ENCODE measurements at regions not wholly inside any gene's neighbourhood (a gene's known extent, or its start where the extent isn't known, plus 50 kb on each side); places are given as distances from the start of the nearest gene placed in this dataset.
"Not testable (repeated sequence)": the region's sequence is repeated elsewhere in the genome, so short reads cannot be mapped to it uniquely, and the experiment has no call there.

DNA sequence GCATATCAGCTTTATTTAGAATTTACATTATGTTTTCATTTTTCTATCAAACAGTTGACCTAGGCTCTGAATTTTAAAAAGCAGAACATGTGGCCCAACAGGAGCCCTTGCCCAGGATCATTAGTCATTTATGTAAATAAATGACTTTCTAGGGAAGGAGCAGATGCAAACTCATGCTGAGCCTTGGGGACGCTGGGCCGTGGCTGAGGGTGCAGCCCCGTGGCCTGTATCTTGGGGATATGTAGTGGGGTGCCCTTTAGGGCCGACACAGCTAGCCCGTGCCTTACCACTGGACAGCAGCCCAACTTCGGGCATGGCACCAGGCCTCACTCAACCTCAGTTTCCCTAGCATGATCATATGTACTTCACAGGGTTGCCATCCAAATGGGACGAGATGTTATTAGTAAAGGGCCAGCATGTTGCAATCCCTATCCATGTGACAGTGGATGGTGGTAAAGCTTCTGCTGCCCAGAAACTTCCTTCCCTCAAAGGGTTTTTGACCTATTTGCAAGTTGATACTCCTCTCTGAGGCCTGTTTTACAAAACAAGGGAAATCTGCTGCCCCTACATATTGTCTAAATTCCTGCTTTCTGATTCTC, 357.9 kb downstream of the ANAPC1 start:
- H3K9ac ChIP-seq (ENCODE audit: low read length); H3K27me3 ChIP-seq (replicated peaks; ENCODE audit: control insufficient read depth, insufficient read depth, low read length); H3K36me3 ChIP-seq (ENCODE audit: control insufficient read depth, insufficient read depth, low read length, severe bottlenecking); H3K4me3 ChIP-seq (ENCODE audit: low read length); H3K9me3 ChIP-seq (ENCODE audit: control insufficient read depth, low read length): not testable (repeated sequence)
- DNase-seq (ENCODE audit: low read depth), result peak; percentile 17
- peaks cover 15% of the 10 kb centered on the region for H3K4me1 ChIP-seq (ENCODE audit: control insufficient read depth, insufficient read depth, low read length)

DNA sequence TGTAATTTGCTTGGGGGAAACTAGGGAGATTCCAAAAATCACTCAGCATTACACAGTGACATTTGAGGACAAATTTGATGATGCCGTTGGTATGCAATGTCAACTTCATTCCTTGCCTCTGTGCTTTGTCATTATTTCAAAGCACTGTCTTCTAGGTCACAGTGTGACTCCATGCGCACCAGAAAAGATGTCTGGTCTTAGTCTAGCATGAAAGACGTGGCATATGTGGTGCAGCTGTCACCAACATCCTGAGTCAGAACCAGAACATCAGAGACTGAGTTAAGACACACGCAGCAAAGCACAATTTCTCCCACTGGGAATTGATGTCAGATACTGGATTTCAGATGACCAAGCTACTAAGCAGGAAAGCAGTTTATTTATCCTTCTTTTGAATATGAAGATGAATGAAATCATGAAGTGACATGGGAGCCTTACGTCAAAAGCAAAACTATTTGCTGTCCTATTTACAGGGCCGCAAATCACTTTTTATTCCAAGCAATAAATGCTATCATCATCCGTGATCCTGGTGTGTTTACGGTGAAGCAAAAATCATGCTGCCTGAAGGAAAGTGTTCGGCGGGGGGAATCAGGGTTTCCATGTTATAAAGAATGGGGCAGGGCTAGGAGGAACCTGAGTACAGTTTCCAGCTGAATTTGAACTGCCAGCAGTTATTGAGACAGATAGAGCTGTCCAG, 356.1 kb downstream of the ANAPC1 start:
- DNase-seq (ENCODE audit: low read depth); H3K27me3 ChIP-seq (replicated peaks; ENCODE audit: control insufficient read depth, insufficient read depth, low read length): not testable (repeated sequence)

DNA sequence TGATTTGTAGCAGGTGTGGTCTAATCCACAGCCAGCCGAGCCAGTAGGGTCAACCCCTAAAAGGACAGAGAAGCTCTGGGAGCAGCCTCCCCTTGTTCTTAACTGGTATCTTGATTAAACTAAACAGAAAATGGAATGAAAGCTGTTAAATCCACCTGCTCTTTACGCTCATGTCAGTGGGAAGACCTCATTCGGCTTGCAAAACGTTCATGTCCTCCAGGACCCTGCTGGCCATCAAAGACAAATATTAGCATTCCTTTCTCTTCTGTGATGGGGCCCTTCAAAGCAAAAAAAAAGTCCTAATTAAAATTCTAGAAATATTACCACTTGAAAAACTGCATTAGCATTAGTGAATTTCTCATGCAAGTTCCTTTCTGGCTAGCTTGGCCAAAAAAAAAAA, 355.0 kb downstream of the ANAPC1 start:
- not testable (repeated sequence) for DNase-seq (ENCODE audit: low read depth); H3K9ac ChIP-seq (ENCODE audit: low read length); H3K36me3 ChIP-seq (ENCODE audit: control insufficient read depth, insufficient read depth, low read length, severe bottlenecking); H3K4me3 ChIP-seq (ENCODE audit: low read length); H3K9me3 ChIP-seq (ENCODE audit: control insufficient read depth, low read length); H3K4me1 ChIP-seq (ENCODE audit: control insufficient read depth, insufficient read depth, low read length); H3K27me3 ChIP-seq (replicated peaks; ENCODE audit: control insufficient read depth, insufficient read depth, low read length)

More for the DNA sequence above, 356.1 kb downstream of the ANAPC1 start:
- not testable (repeated sequence) for H3K4me1 ChIP-seq (ENCODE audit: control insufficient read depth, insufficient read depth, low read length); H3K36me3 ChIP-seq (ENCODE audit: control insufficient read depth, insufficient read depth, low read length, severe bottlenecking); H3K4me3 ChIP-seq (ENCODE audit: low read length); H3K9ac ChIP-seq (ENCODE audit: low read length); H3K9me3 ChIP-seq (ENCODE audit: control insufficient read depth, low read length)

DNA sequence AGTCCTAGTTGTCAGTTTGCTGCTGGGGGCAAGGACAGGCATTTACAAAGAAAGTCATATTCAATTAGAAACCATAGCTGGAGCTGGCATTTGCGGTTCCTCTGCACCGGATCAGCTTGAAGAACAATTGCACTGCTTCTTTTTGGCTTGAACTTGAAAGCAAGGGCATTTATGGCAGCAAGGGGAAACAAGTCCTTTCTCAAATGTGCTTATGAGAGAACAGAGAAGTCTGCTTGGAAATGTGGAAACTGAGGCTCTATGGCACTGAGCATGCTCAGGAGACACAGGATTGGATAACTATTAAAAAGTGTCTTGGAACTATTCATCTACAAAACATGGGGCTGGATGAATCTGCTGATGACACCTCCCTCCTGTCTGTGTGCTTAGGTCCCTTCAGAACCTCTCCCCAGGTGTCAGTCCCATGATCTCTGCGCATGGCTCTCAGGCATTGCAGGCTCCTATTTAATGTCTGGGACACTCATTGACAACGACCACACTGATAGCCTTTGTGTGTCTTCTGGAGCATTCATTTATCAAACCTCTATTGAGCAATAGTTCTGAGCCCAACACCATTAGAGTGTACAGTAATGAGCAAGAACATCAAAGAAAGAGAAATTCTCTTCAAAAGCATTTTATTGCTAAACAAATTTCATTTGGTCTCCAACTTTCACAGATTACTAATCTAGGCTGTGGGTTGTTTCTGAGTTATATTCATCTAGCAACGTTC, 353.6 kb downstream of the ANAPC1 start:
- H3K9me3 ChIP-seq (ENCODE audit: control insufficient read depth, low read length); H3K4me3 ChIP-seq (ENCODE audit: low read length); DNase-seq (ENCODE audit: low read depth); H3K27me3 ChIP-seq (replicated peaks; ENCODE audit: control insufficient read depth, insufficient read depth, low read length); H3K36me3 ChIP-seq (ENCODE audit: control insufficient read depth, insufficient read depth, low read length, severe bottlenecking); H3K9ac ChIP-seq (ENCODE audit: low read length); H3K4me1 ChIP-seq (ENCODE audit: control insufficient read depth, insufficient read depth, low read length): not testable (repeated sequence)

DNA sequence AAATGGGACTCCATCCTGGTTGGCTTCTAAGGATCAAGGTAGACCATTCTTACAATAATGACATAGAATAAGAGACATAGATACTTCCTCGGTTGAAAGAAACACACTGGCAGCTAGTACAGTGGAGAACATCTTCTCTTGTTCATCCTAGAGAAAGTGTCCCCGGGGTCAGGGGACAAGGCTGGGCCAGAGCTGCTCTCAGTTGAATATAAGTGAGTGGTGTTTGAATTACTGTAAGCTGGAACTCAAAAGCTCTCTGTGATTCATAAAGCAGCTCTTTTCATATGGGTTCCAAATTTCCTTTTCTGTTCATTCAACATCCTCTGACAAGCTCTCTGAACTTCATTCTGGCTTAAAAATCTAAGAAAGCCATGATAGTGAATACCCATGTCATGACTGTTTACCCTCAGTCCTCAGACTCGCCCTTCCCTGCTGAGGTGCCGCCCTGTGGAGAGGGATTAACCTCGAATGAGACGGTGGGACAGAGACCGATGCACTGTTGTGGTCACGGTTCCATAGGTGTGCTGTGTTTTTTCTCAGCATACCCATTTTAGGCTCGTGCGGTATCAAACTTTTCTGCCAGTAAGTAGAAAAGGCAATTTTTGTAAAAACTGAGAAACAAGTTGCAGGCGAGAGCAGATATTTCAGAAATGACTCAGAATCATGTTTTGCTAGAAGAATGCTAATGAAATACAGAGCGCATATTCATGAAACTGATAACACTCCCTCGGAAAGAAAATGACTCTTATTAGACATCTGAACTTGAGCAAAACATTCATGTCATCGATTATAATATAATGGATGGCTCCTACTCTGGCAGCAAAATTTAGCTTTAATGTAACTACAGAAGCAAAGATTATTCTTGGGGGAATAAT, 351.1 kb downstream of the ANAPC1 start:
- not testable (repeated sequence) for H3K9me3 ChIP-seq (ENCODE audit: control insufficient read depth, low read length); H3K9ac ChIP-seq (ENCODE audit: low read length); H3K27me3 ChIP-seq (replicated peaks; ENCODE audit: control insufficient read depth, insufficient read depth, low read length); DNase-seq (ENCODE audit: low read depth); H3K4me3 ChIP-seq (ENCODE audit: low read length); H3K36me3 ChIP-seq (ENCODE audit: control insufficient read depth, insufficient read depth, low read length, severe bottlenecking)
- H3K4me1 ChIP-seq (ENCODE audit: control insufficient read depth, insufficient read depth, low read length), result peaks cover 14% of the 10 kb centered on the region

DNA sequence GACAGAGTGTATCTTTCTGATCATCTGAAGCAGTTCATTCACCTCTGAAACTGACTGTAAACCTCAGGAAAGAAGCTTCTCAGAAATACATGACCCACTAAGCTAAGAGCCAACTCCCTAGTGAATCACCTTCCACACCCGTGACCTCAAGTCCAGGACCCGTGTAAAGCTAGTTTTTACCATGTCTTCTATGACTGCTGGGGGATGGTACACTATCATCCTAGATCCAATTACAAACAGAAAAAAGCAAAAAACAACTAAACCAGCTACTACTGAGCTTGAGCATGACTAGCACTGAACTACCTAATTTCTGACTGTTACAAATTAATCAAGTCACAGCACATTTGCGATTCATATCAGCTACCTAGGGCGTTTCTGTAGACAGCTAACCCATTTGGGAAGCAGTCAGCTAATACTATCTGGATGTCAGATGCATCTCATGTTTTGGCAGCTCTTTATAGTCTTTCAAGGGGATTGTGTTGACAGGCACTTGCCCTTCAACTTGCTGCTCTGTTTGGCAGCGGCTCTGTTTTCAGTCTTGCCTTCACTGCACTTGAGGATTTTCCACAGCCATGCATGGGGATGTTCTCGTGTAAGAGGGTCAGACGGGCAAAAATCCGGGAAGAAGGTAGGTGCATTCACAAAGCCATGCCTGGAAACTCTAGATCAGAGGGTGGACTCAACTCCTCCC, 350.3 kb downstream of the ANAPC1 start:
- DNase-seq (ENCODE audit: low read depth), result peak; percentile 35

DNA sequence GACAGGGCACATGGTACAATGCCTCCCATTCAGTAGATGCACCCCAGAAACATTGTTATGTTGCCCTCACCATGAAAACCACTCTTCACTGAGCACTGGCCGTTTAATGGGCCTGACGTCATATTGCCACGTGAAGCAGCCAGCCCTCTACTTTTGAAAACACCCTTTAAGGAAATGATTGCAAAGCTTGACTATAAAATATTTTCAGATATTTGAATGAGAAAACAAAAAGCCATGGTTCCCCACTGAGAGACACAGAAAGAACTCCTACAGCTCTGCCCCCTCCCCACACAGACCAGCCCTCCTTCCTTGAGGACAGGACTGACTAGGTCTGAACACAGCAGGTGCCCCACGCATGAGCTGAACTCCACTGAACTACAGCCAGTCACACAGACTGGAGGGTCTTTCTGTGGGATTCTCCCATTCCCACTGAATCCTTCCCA, 349.1 kb downstream of the ANAPC1 start:
- DNase-seq (ENCODE audit: low read depth), result no peak
- H3K4me1 ChIP-seq (ENCODE audit: control insufficient read depth, insufficient read depth, low read length), result peaks cover 14% of the 10 kb centered on the region

More for the DNA sequence above, 350.3 kb downstream of the ANAPC1 start:
- H3K4me3 ChIP-seq (ENCODE audit: low read length), result peak overlapping the region; percentile 47
- not testable (repeated sequence) for H3K9ac ChIP-seq (ENCODE audit: low read length); H3K9me3 ChIP-seq (ENCODE audit: control insufficient read depth, low read length); H3K27me3 ChIP-seq (replicated peaks; ENCODE audit: control insufficient read depth, insufficient read depth, low read length); H3K36me3 ChIP-seq (ENCODE audit: control insufficient read depth, insufficient read depth, low read length, severe bottlenecking)
- peaks cover 14% of the 10 kb centered on the region for H3K4me1 ChIP-seq (ENCODE audit: control insufficient read depth, insufficient read depth, low read length)

DNA sequence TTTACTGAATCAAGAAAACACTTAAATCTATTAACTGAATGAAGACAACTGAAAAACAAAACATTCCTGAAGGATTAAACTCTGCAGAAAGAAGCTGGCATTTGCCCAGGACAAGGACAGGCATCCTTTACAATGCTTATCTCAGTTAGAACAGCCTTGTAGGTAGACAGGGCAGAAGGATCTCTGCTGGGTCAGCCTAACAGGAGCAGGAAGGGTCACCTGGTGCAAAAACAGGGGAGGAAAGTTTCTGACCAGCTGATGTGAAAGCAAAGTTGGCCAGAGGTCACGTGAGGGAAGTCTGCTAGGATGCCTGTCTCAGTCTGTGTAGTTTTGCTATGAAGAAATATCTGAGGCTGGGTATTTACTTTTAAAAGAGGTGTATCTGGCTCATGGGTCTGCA, 348.6 kb downstream of the ANAPC1 start:
- DNase-seq (ENCODE audit: low read depth), result peak; percentile 64

More for the DNA sequence above, 349.1 kb downstream of the ANAPC1 start:
- Histone ChIP-seq H3K4me3 (ENCODE audit: low read length) (peak overlapping the region; percentile 31), H3K36me3 (ENCODE audit: control insufficient read depth, insufficient read depth, low read length, severe bottlenecking) (no peaks in the 10 kb centered on the region), H3K27me3 (replicated peaks; ENCODE audit: control insufficient read depth, insufficient read depth, low read length) (no peaks in the 10 kb centered on the region), H3K9ac (ENCODE audit: low read length) (peak overlapping the region; percentile 7), H3K9me3 (ENCODE audit: control insufficient read depth, low read length) (no peaks in the 10 kb centered on the region)

DNA sequence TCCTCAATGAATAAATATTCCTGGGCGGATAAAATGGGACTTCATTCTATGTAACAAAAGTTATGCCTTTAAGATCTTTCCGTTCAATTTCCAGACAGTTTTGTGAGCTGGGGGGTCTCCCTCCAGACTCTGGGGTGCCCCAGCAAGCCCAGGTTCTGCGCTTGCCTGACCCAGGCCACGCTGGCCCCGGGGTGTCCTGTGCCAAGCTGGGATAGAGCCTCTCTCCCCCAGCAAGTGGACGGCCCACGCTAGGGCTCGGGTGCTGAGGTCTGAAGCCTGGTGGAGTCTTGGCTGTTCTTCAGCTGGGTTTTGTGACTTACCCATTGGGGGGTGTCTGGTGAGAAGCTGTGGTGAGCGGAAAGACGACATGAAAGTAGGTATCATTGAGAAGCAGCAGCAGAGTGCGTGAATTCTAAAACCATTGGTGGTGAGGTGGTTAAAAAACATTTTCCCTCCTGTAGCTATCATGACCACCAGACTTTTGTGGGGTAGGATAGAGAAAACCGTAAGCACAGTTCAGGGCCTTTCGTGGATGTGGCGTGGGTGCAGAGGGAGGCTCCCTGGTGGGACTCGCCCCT, 346.8 kb downstream of the ANAPC1 start:
- H3K4me3 ChIP-seq (ENCODE audit: low read length), result no peak overlapping the region
- no peak overlapping the region for H3K9ac ChIP-seq (ENCODE audit: low read length)
- H3K9me3 ChIP-seq (ENCODE audit: control insufficient read depth, low read length), result no peaks in the 10 kb centered on the region
- H3K36me3 ChIP-seq (ENCODE audit: control insufficient read depth, insufficient read depth, low read length, severe bottlenecking), result no peaks in the 10 kb centered on the region
- H3K27me3 ChIP-seq (replicated peaks; ENCODE audit: control insufficient read depth, insufficient read depth, low read length), result no peaks in the 10 kb centered on the region
- DNase-seq (ENCODE audit: low read depth), result no peak
- peaks cover 14% of the 10 kb centered on the region for H3K4me1 ChIP-seq (ENCODE audit: control insufficient read depth, insufficient read depth, low read length)

More for the DNA sequence above, 348.6 kb downstream of the ANAPC1 start:
- H3K9me3 ChIP-seq (ENCODE audit: control insufficient read depth, low read length), result no peaks in the 10 kb centered on the region
- H3K36me3 ChIP-seq (ENCODE audit: control insufficient read depth, insufficient read depth, low read length, severe bottlenecking), result no peaks in the 10 kb centered on the region
- H3K4me1 ChIP-seq (ENCODE audit: control insufficient read depth, insufficient read depth, low read length), result peaks cover 14% of the 10 kb centered on the region
- H3K4me3 ChIP-seq (ENCODE audit: low read length), result peak overlapping the region; percentile 31
- H3K9ac ChIP-seq (ENCODE audit: low read length), result peak overlapping the region; percentile 7
- H3K27me3 ChIP-seq (replicated peaks; ENCODE audit: control insufficient read depth, insufficient read depth, low read length), result no peaks in the 10 kb centered on the region

DNA sequence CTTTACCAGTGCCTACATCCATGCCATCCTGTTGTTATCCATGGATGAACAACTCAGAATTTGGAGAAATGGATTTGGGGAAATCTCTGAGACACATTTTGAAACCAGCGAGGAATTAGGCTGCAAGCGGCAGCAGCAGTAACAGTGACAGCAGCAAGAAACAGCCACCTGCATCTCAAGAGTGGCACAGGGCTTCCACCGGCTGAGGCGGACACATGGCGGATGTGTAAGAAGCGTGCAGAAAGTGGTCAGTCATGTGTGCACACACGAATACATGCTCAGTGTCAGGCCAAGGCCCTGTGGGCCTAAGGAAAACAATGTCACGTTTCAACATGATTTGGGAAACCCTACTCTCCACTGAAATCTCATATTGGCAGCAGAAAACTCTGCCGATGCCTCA, 344.0 kb downstream of the ANAPC1 start:
- not testable (repeated sequence) for H3K4me3 ChIP-seq (ENCODE audit: low read length); DNase-seq (ENCODE audit: low read depth); H3K9me3 ChIP-seq (ENCODE audit: control insufficient read depth, low read length); H3K36me3 ChIP-seq (ENCODE audit: control insufficient read depth, insufficient read depth, low read length, severe bottlenecking); H3K9ac ChIP-seq (ENCODE audit: low read length); H3K27me3 ChIP-seq (replicated peaks; ENCODE audit: control insufficient read depth, insufficient read depth, low read length); H3K4me1 ChIP-seq (ENCODE audit: control insufficient read depth, insufficient read depth, low read length)

Data from adipocyte (in vitro differentiated cells).